A673 (cell line): ENCODE measurements at regions not wholly inside any gene's neighbourhood (a gene's known extent, or its start where the extent isn't known, plus 50 kb on each side); places are given as distances from the start of the nearest gene placed in this dataset.

Experiments used
- EZH2 ChIP-seq: fragments of 200-600 bp; sonication (generic); IDR thresholded peaks from 2 replicates; pipeline ENCODE4 v1.6.1; 2017; ENCODE audit warnings: borderline replicate concordance, low read depth, mild to moderate bottlenecking, mixed read lengths, antibody characterized with exemption, low read length; ENCODE audit not compliant: poor library complexity, severe bottlenecking
- TF ChIP-seq, protein P1 (sequence below): fragments of 300-800, 200-600 bp; sonication (generic); conservative IDR thresholded peaks from 2 replicates; pipeline ENCODE4 v1.5.1; 2017; ENCODE audit warnings: low read depth, mild to moderate bottlenecking, antibody characterized with exemption, low read length, moderate library complexity, mixed read lengths

DNA sequence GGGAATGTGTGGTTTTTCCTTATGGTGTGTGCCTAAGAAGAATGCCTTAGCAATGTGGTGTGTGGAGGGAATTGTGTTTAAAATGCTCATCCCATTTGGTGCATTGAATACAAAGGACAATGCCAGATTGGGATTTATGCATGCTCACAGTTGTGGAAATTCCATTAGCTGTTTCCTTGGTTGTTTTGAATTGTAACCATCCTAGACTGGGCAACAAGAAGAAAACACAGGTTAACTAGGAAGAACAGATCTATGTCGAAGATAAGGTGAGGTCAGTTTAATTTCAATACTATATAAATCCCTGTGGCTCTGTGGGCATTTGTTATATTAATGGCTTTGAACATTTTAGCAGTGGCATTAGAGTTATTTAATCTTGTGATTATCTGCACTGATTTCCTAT, 266.8 kb downstream of the MAT2B start:
- TF ChIP-seq, protein P1, sequence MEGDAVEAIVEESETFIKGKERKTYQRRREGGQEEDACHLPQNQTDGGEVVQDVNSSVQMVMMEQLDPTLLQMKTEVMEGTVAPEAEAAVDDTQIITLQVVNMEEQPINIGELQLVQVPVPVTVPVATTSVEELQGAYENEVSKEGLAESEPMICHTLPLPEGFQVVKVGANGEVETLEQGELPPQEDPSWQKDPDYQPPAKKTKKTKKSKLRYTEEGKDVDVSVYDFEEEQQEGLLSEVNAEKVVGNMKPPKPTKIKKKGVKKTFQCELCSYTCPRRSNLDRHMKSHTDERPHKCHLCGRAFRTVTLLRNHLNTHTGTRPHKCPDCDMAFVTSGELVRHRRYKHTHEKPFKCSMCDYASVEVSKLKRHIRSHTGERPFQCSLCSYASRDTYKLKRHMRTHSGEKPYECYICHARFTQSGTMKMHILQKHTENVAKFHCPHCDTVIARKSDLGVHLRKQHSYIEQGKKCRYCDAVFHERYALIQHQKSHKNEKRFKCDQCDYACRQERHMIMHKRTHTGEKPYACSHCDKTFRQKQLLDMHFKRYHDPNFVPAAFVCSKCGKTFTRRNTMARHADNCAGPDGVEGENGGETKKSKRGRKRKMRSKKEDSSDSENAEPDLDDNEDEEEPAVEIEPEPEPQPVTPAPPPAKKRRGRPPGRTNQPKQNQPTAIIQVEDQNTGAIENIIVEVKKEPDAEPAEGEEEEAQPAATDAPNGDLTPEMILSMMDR, result no peak
- no peak for TF ChIP-seq EZH2
